ENCODE measurements at regions not wholly inside any gene's neighbourhood (a gene's known extent, or its start where the extent isn't known, plus 50 kb on each side); places are given as distances from the start of the nearest gene placed in this dataset.
"Not testable (repeated sequence)": the region's sequence is repeated elsewhere in the genome, so short reads cannot be mapped to it uniquely, and the experiment has no call there.

GRCh38 chr1:89436856-89437255, 73.0 kb downstream of the GBP6 start:
- DNase-seq (ENCODE audit: low spot score), result no peak

DNA sequence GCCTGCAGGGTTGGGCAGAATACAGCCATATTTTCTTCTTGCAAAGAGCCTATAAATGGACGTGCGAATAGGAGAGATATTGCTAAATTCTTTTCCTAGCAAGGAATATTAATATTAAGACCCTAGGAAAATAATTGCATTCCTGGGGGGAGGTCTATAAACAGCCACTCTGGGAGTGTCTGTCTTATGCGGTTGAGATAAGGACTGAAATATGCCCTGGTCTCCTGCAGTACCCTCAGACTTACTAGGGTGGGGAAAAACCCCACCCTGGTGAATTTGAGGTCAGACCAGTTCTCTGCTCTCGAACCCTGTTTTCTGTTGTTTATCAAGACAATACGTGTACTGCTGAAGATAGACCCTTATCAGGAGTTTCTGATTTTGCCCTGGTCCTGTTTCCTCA, 74.4 kb downstream of the GBP6 start:
- not testable (repeated sequence) for DNase-seq (ENCODE audit: low spot score)

- no peak for DNase-seq (ENCODE audit: low spot score)
Observed at GRCh38 chr1:89440911-89441310, 77.1 kb downstream of the GBP6 start.

GRCh38 chr1:89444791-89445190, 79.8 kb upstream of the LRRC8B start:
- no peak for DNase-seq (ENCODE audit: low spot score)

- no peak for DNase-seq (ENCODE audit: low spot score)
Observed at GRCh38 chr1:89451011-89451410, 73.6 kb upstream of the LRRC8B start.

DNA sequence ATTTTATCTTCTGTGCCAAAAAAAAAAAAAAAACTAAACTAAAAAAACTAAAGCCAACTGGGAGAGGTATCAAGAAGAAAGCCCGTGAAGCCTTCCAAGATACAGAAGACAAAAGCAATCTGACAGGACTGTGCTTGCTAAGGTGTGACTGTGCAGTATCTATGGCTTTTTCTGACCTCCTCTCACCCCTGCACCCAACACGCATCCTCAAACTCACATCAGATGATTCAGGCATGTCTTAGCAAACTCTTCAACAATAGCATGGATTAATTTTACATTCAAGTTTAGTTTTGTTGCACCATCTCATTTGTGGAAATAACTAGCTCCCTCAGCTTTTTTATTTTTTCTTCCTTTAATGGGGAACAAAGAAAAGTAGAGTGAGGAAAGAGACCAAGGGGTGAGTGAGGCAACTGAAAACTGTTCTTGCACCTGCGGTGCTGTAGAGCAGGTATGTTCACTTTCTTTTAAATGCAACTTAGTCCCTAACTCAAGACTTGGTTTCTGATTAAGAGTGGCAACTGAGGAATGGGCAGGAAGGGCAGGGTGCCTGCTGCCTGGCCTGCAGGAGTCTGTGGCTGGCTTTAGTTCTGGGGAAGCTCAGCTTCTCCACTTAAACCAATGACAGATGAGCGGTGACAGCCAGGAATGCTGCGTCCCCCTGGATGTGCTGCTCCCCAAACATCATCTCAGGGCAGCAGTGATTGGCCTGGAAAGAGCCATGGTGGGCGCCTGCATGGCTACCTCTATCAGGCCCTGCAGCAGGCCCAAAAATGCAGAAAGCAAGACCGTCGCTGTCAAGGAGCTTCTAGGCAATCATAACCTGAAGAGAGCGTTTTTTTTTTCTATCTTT, 71.3 kb upstream of the LRRC8B start:
- DNase-seq (ENCODE audit: low spot score), result no peak

- peak; percentile 67 for DNase-seq (ENCODE audit: low spot score)
Observed at GRCh38 chr1:89454845-89455521, 69.6 kb upstream of the LRRC8B start.

DNA sequence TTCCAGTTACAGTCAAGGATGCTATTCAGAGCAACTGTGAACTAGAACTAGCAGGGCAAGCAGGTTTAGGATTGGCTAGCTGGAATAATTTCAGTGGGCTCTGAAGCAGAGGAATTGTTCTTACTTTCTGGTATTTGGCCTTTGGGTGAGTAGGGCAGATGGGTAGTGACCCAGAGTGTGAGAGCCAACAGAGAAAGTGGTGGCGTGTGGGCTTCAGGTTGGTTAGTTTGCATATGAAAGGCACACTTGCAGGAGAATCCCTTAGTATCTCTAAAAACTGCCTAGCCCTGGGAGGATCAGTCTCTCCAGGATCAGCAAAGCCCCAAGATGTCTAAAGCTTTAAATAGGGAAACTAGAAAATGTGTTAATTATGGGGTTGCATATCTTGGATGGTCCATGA, 67.6 kb upstream of the LRRC8B start:
- DNase-seq (ENCODE audit: low spot score), result no peak

GRCh38 chr1:89459081-89459480, 65.5 kb upstream of the LRRC8B start:
- no peak for DNase-seq (ENCODE audit: low spot score)

- DNase-seq (ENCODE audit: low spot score), result no peak
Observed at GRCh38 chr1:89460325-89460724, 64.3 kb upstream of the LRRC8B start.

- no peak for DNase-seq (ENCODE audit: low spot score)
Observed at GRCh38 chr1:89462250-89462649, 62.4 kb upstream of the LRRC8B start.

- DNase-seq (ENCODE audit: low spot score), result no peak
Observed at GRCh38 chr1:89464008-89464407, 60.6 kb upstream of the LRRC8B start.

GRCh38 chr1:89465201-89465600, 59.4 kb upstream of the LRRC8B start:
- DNase-seq (ENCODE audit: low spot score), result no peak

DNA sequence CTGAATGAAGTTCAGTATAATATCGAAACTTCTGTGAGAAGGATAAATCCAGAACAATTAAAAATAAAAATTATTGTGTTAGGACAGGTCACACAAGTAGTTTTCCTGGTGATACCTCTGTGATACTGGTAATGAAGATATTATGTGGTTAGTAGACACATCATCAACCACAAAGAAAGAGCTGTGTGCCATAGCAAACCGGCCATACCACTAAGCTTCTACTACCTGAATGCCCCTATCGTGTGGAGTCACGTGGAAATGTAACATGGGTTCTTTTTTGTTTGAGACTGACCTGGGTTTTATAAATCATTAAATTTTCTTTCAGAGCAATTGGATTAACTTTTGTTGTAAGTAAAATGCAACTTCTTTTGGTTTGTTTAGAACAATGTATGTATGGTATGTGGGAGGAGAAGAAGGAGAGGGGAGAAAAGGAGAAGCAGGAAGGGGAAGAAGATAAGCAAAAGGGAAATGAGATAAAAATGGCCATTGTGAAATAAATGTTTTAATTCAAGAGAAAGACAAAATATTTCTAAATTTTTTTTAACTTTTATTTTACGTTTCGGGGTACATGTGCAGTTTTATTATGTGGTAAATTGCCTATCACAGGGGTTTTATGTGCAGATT, 58.2 kb upstream of the LRRC8B start:
- no peak for DNase-seq (ENCODE audit: low spot score)

GRCh38 chr1:89472253-89472652, 52.4 kb upstream of the LRRC8B start:
- no peak for DNase-seq (ENCODE audit: low spot score)

DNA sequence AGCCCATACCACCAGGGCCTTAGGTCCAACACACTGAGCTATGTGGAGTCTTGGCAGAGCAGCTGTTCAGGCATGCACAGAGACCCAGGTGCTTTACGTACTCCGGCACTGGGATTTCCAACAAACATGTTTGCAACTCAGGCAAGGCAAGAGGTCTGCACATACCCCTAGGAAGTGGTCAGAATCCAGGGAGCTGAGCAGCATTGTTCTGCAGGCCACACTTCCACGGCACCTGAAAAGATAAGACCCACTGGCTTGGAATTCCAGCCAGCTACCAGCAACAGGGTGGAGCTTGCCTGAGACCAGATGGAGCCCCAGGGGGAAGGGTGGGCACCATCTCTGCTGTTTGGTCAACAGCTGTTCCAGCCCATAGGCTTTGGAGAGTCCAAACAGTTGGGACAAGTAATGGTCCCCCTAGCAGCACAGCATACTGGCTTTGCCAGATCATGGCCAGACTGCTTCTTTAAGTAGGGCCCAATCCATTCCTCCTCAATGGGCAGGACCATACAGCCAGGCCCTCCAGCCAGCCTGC, 51.7 kb upstream of the LRRC8B start:
- no peak for DNase-seq (ENCODE audit: low spot score)

Data from Ammon's horn (tissue), 1 donor.